ENCODE measurements at regions not wholly inside any gene's neighbourhood (a gene's known extent, or its start where the extent isn't known, plus 50 kb on each side); places are given as distances from the start of the nearest gene placed in this dataset.

DNA sequence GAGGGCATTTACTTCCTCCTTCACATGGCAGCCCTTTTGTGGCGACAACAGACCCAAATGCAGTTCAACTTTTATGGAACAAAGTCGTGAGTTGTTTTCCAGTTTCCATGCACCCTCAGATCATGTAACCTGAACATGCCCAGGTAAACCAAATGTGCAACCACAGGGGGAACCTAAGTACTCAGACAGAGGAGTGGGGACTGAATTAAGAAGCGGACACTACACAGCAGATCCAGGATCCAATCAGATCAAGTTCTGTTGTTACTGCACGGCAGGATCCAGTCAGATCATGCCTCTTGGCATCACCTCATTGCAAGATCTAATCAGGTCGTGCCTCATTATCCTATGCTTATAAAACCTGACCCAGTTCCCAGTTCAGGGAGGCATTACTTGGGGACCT lies 115.7 kb downstream of the MATN1 start:
- DNase-seq = no peak

DNA sequence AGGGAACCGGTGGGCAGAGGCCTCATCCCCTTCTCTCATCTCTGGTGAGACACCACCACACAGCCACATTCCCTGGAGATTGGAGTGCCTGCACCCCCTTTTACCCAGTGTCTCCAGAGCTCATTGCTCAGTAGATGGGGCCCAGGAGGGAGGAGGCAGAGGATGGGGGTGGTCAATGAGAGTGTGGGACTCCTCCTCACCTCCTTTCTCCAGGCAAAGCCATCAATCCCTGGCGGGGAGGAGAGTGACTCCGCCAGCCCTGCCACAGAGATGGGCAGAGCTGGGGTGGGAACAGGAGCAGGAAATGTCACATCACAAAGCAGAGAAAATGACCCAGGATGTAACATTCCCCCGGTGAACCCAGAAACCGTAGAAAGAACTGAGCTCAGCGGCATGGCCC lies 117.2 kb downstream of the MATN1 start:
- DNase-seq = no peak

GRCh38 chr1:30605441-30605920 lies 117.9 kb downstream of the MATN1 start:
- DNase-seq = no peak

DNA sequence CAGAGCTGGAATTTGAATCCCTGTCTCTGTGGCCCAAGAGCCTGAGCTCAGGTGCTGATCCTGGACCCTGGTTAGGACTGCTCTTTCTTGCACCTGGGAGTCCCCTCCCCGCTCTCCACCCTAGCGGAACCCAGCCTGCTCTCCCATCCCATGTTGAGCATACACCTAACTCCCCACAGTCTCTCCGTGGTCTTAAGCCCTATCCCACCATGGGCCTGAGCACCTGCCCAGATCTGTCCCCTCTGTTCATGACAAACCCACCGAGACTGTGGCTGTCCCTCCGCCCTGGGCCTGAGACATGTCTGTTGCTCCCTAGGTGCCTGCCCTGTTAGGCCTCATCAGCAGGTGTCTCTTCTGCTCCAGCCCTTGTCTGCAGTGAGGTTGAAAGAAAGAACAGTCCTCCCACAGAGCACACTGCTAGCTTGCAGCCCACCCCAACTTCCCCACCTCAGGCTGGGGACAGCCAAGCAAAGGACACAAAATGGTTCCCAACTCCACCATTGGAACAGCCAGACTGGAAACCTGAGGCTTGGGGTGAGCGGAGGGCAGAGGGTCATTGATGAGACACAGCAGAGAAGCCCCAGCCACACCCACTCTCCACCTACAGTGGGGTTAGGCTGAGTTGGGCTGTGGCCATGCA lies 118.5 kb downstream of the MATN1 start:
- DNase-seq = no peak

- no peak for DNase-seq
These were observed 120.1 kb downstream of the MATN1 start for GRCh38 chr1:30603081-30603858.

- DNase-seq = peak in 1 of 2 experiments; percentile 20
These were observed 121.9 kb downstream of the MATN1 start for GRCh38 chr1:30601316-30602085.

GRCh38 chr1:30600706-30601105 lies 122.7 kb downstream of the MATN1 start:
- DNase-seq = no peak

GRCh38 chr1:30600258-30600657 lies 123.1 kb downstream of the MATN1 start:
- peak; percentile 29 to 46 for DNase-seq

GRCh38 chr1:30599721-30600120 lies 123.7 kb downstream of the MATN1 start:
- no peak for DNase-seq

DNA sequence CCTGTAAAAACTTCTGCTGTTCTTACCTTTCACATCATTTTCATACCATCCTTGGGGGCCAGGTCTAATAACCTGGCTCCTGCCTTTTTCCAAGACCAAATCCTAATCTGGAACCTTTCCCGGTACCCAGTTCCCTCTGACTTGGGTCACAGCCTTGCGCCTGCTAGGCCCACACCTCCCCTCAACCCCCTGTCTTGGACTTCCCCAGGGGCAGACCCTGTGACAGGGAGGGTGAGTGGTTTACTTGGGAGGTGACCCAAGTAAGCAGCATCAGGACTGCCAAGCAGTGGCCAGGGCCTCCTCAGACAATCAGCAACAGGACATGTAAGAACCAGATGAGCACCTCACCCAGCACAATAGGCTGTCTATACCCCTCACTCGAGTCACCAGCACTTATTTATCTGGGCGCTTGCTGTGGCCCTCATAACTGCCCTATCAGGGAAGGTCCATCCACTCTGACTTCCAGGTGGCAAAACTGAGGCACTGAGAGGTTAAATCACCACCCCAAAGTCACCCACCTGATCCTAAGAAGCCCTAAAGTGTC lies 124.7 kb downstream of the MATN1 start:
- no peak for DNase-seq

DNA sequence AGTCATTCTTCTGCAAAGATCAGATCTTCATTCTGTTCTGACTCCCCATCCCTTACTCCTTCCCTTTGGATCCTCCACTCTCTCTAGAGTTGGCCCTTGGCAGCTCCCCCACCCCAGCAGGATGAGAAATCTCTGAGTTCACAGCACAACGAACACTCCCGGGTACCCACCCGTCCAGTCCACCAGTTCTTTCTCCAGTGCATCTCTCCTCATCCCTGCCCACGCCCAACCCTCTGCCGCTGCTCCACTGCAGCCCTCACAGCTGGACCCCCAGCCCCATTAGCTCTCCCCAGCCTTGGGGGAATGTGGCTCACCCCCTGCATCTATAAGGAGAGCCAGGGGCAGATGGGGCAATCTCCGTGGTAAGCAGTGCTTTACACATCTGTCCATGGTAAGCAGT lies 125.7 kb downstream of the MATN1 start:
- DNase-seq = no peak

- DNase-seq = no peak
These were observed 126.5 kb downstream of the MATN1 start for GRCh38 chr1:30596891-30597290.

- no peak for DNase-seq
These were observed 126.9 kb downstream of the MATN1 start for GRCh38 chr1:30596470-30596869.

DNA sequence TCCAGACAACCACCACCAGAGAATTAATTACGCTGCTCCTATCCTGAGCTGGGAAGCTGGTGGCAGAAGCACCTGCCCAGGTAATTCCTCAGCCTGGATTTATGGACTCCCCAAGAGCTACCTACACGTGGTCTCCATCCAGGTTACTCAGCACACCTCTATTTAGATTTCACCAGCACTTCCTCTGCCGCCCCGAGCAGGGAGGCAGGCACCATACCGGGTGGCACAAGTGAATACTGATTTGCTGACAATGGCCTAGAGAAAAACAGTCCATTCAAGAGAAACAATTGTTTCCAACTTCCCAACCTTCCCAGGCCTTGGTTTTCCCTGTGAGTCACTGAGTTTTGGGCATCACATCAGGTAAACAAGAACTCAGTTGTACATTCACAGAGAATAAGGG lies 134.3 kb downstream of the MATN1 start:
- no peak for DNase-seq

- no peak for DNase-seq
These were observed 134.9 kb downstream of the MATN1 start for GRCh38 chr1:30588311-30589073.

GRCh38 chr1:30586671-30587070 lies 136.7 kb downstream of the MATN1 start:
- no peak for DNase-seq

GRCh38 chr1:30579580-30579979 lies 143.8 kb downstream of the MATN1 start:
- no peak for DNase-seq

DNA sequence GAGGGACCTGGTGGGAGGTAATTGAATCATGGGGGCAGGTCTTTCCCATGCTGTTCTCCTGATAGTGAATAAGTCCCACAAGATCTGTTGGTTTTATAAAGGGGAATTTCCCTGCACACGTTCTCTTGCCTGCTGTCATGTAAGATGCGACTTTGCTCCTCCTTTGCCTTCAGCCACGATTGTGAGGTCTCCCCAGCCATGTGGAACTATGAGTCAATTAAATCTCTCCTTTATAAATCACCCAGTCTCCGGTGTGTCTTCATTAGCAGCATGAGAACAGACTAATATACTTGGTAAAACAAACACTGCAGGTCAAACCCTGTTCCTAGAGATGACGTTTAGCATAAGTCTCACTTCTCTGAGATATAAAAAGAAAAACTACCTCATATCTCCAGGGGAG lies 148.3 kb downstream of the MATN1 start:
- no peak for DNase-seq

- no peak for DNase-seq
These were observed 151.2 kb downstream of the MATN1 start for GRCh38 chr1:30572192-30572591.

DNA sequence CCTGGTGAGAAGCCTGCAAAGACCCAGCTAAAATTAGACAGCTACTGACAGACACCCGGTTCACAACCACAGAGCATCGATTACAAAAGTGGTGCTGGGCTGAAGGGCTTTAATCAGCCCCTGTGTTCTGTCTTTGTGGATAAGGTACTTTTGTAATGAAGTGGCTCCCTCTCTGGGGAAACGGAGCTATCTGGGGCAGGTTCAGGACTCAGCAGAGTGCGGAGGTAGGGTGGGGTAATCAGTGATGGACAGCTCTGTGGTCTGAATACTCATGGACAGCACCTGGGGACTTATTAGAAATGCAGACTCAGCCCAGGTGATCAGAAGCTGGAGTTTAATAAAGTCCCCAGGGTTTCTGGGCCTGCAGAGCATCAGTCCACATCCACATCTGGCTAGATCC lies 152.0 kb downstream of the MATN1 start:
- no peak for DNase-seq

DNA sequence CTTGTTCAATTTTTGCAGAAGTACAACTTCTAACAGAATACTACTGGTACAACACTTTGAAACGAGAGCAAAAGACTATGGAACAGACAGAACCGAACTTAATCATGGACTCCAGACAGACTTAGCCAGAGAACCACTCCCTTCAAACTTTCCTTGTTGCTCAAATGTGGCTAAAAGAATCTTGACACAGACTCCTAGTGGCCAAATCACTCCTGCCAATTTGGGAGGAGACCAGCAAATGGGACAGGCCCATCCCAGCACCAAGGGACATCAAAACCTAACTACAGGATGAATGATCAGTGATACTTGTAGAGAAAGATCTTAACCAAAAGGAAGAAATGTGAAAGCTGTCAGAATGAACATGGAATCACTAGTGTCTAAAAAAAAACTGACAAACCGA lies 154.0 kb downstream of the MATN1 start:
- DNase-seq = no peak

DNA sequence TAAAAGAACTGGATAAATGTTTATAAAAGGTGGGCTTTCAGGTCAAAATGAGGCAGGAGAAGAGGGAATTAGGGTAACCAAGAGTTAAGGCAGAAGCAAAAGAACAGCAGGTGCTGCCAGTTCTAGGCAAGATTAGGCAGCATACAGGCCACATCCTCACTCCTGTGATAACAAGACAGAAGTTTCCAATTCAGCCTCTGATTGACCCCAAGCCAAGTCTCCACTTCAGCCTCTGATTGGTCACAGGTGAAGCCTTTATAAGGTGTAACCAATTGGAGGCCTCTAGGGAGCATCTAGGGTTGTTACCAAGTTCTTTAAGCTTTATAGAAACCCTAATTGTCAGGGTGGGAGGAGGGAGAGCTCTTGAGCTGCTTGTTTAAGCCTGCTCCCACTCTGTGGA lies 160.8 kb downstream of the MATN1 start:
- no peak for DNase-seq

- no peak for DNase-seq
These were observed 171.8 kb downstream of the MATN1 start for GRCh38 chr1:30551603-30552002.
